ENCODE measurements at regions not wholly inside any gene's neighbourhood (a gene's known extent, or its start where the extent isn't known, plus 50 kb on each side); places are given as distances from the start of the nearest gene placed in this dataset.

- Histone ChIP-seq H3K36me3 (no peaks in the 10 kb centered on the region), H3K4me1 (peaks cover 24% of the 10 kb centered on the region), H3K4me3 (ENCODE audit: low read depth, low read length) (no peak overlapping the region), H3K9me3 (no peaks in the 10 kb centered on the region), H3K27me3 (no peaks in the 10 kb centered on the region)
- DNase-seq = peak; percentile 9
- no peak for TF ChIP-seq CTCF (IDR thresholded peaks at IDR 0.05; ENCODE audit: low read depth, low read length)
These were observed 136.4 kb downstream of the OLFM1 start for GRCh38 chr9:135223831-135224230.

GRCh38 chr9:135224286-135224877 lies 136.9 kb downstream of the OLFM1 start:
- no peaks in the 10 kb centered on the region for H3K36me3 ChIP-seq
- DNase-seq = no peak
- no peaks in the 10 kb centered on the region for H3K27me3 ChIP-seq
- no peak overlapping the region for H3K4me3 ChIP-seq (ENCODE audit: low read depth, low read length)
- TF ChIP-seq CTCF (IDR thresholded peaks at IDR 0.05; ENCODE audit: low read depth, low read length) = no peak
- H3K9me3 ChIP-seq = no peaks in the 10 kb centered on the region
- H3K4me1 ChIP-seq = peaks cover 21% of the 10 kb centered on the region

GRCh38 chr9:135224921-135225541 lies 137.6 kb downstream of the OLFM1 start:
- DNase-seq = peak; percentile 80
- Histone ChIP-seq H3K4me1 (peaks cover 21% of the 10 kb centered on the region), H3K36me3 (no peaks in the 10 kb centered on the region), H3K4me3 (ENCODE audit: low read depth, low read length) (no peak overlapping the region), H3K27me3 (no peaks in the 10 kb centered on the region), H3K9me3 (no peaks in the 10 kb centered on the region)
- TF ChIP-seq CTCF (IDR thresholded peaks at IDR 0.05; ENCODE audit: low read depth, low read length) = peak; percentile 43

GRCh38 chr9:135225619-135226228 lies 138.3 kb downstream of the OLFM1 start:
- no peak for TF ChIP-seq CTCF (IDR thresholded peaks at IDR 0.05; ENCODE audit: low read depth, low read length)
- Histone ChIP-seq H3K4me1 (peaks cover 21% of the 10 kb centered on the region), H3K36me3 (no peaks in the 10 kb centered on the region), H3K4me3 (ENCODE audit: low read depth, low read length) (no peak overlapping the region), H3K27me3 (no peaks in the 10 kb centered on the region), H3K9me3 (no peaks in the 10 kb centered on the region)
- DNase-seq = peak; percentile 0

- TF ChIP-seq CTCF (IDR thresholded peaks at IDR 0.05; ENCODE audit: low read depth, low read length) = no peak
- no peaks in the 10 kb centered on the region for H3K36me3 ChIP-seq
- H3K4me3 ChIP-seq (ENCODE audit: low read depth, low read length) = no peak overlapping the region
- no peaks in the 10 kb centered on the region for H3K27me3 ChIP-seq
- H3K9me3 ChIP-seq = no peaks in the 10 kb centered on the region
- peak; percentile 2 for DNase-seq
- peaks cover 21% of the 10 kb centered on the region for H3K4me1 ChIP-seq
These were observed 139.0 kb downstream of the OLFM1 start for GRCh38 chr9:135226369-135227050.

Measured in BE2C (cell line).